ENCODE measurements at regions not wholly inside any gene's neighbourhood (a gene's known extent, or its start where the extent isn't known, plus 50 kb on each side); places are given as distances from the start of the nearest gene placed in this dataset.

DNA sequence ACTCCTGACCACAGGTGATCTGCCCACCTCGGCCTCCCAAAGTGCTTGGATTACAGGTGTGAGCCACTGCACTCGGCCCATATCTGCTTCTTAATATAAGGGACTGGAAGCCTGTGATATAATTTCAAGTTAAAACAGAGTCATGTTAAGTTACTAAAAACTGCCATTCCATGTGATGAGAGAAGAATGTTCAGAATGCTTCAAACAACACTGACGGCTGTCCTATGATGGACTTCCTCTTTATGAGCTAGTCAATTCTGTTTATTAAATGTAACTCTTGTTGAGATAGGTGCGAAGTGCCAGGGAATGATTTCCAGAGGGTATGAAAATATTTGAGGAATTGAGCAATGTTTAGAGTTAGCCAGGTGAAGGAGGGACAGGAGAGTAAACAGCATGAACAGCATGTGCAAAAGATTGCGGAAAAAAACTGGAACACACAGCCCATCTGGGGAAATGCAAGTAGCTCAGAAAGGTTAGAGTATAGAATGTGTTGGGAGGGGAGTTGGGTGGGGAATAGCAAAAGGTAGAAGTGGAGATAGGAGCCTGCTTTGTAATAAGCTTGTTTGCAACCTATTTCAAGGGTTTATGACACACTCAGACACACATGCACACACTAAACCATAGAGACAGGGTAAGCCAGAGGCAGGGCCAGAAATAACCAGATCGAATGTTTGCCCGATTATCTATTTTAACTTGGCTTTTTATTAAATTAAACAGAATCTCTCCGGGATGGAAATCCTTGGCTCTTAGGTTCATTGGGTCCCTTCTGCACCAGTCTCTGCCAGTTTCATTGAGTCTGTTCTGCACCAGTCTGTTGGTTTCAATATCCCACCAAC lies 135.6 kb upstream of the COX10 start:
- TF ChIP-seq, protein P1, sequence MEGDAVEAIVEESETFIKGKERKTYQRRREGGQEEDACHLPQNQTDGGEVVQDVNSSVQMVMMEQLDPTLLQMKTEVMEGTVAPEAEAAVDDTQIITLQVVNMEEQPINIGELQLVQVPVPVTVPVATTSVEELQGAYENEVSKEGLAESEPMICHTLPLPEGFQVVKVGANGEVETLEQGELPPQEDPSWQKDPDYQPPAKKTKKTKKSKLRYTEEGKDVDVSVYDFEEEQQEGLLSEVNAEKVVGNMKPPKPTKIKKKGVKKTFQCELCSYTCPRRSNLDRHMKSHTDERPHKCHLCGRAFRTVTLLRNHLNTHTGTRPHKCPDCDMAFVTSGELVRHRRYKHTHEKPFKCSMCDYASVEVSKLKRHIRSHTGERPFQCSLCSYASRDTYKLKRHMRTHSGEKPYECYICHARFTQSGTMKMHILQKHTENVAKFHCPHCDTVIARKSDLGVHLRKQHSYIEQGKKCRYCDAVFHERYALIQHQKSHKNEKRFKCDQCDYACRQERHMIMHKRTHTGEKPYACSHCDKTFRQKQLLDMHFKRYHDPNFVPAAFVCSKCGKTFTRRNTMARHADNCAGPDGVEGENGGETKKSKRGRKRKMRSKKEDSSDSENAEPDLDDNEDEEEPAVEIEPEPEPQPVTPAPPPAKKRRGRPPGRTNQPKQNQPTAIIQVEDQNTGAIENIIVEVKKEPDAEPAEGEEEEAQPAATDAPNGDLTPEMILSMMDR (IDR thresholded peaks at IDR 0.05; ENCODE audit: partially characterized antibody, unreplicated experiment): no peak
- no peaks in the 10 kb centered on the region for H3K9me3 Mint-ChIP-seq (ENCODE audit: unreplicated experiment)
- peaks cover 10% of the 10 kb centered on the region for H3K4me1 Mint-ChIP-seq (ENCODE audit: low read depth, unreplicated experiment)
- no peaks in the 10 kb centered on the region for H3K36me3 Mint-ChIP-seq (ENCODE audit: unreplicated experiment)
- H3K27ac Mint-ChIP-seq (ENCODE audit: unreplicated experiment): no peak overlapping the region
- H3K4me3 Mint-ChIP-seq (ENCODE audit: unreplicated experiment): no peak overlapping the region
- DNase-seq: no peak
- H3K27me3 Mint-ChIP-seq (ENCODE audit: unreplicated experiment): peaks cover 3% of the 10 kb centered on the region

DNA sequence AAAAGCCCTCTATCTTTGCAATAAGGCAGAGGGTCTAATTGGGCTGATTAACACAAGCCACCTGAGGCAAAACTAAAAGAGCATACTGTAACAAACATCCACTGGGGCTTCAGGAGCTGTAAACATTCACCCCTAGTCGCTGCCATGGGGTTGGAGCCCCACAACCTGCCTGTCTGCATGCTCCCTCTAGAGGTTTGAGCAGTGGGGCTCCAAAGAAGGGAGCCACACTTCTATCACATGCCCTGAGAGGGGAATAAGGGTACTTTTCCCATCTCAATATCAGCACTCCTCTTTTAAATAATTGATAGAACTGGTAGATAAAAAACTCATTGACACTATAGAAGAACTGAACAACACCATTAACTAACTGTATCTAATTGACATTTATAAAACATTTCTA lies 130.1 kb upstream of the COX10 start:
- Mint-ChIP-seq H3K4me3 (ENCODE audit: unreplicated experiment) (no peak overlapping the region), H3K9me3 (ENCODE audit: unreplicated experiment) (peaks cover 2% of the 10 kb centered on the region), H3K36me3 (ENCODE audit: unreplicated experiment) (peaks cover 14% of the 10 kb centered on the region), H3K4me1 (ENCODE audit: low read depth, unreplicated experiment) (peaks cover 3% of the 10 kb centered on the region), H3K27me3 (ENCODE audit: unreplicated experiment) (no peaks in the 10 kb centered on the region), H3K27ac (ENCODE audit: unreplicated experiment) (no peak overlapping the region)
- TF ChIP-seq, protein P1 (IDR thresholded peaks at IDR 0.05; ENCODE audit: partially characterized antibody, unreplicated experiment): no peak
- no peak for DNase-seq

DNA sequence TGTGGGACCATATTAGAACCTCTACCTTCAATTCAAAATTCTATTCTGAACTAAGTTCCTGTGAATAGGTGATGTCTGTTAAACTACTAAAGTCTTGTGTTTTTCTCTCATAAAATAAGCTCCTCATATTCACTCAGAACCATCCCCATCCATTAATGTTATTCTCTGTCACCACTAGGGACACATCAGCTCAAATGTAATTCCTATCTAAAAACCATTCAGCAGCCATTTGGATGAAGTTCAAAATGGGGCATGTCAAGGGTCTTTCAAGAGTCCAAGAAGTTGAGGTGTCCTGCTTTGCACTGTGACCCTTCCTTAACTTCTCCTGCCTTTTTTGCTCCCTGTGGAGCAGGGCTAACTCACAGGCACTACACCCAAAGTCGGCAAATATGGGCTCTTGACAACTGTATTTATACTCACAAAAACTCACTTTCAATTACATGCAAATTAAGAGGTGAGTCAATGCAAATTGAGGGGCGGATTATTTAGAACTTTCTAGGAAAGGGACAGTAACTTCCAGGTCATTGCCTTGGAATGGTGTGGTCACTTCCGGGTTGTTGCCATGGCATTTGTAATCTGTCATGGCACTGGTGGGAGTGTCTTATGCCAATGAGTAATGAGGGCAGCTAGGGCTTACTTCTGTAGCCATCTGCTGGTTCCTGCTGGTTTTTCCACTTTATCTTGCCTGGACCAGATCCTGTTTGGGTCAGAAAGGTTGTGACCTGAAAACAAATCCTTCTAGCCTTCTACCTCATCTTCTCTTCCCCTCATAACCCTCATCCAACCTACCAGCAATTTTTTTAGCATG lies 128.2 kb upstream of the COX10 start:
- TF ChIP-seq, protein P1 (IDR thresholded peaks at IDR 0.05; ENCODE audit: partially characterized antibody, unreplicated experiment): no peak
- Mint-ChIP-seq H3K9me3 (ENCODE audit: unreplicated experiment) (peaks cover 2% of the 10 kb centered on the region), H3K4me1 (ENCODE audit: low read depth, unreplicated experiment) (peaks cover 3% of the 10 kb centered on the region), H3K36me3 (ENCODE audit: unreplicated experiment) (peaks cover 14% of the 10 kb centered on the region), H3K27me3 (ENCODE audit: unreplicated experiment) (no peaks in the 10 kb centered on the region), H3K27ac (ENCODE audit: unreplicated experiment) (no peak overlapping the region), H3K4me3 (ENCODE audit: unreplicated experiment) (no peak overlapping the region)
- DNase-seq: no peak

DNA sequence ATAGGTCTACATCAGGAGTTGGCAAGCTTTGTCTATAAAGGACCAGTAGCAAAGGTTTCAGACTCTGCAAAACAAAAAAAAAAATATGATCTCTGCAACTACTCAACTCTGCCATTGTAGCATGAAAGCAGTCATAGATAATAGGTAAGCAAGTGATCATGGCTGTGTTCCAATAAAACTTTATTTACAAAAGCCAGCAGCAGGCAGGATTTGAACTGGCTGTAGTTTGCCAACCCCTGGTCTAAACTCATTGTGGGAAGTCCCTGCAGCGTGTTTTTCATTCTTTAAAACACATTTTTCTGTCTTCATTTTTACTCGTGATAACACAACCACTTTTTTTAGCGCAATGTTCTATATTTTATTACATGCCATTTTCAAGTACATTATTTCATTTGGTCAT lies 127.5 kb upstream of the COX10 start:
- H3K4me1 Mint-ChIP-seq (ENCODE audit: low read depth, unreplicated experiment): peaks cover 3% of the 10 kb centered on the region
- no peaks in the 10 kb centered on the region for H3K27me3 Mint-ChIP-seq (ENCODE audit: unreplicated experiment)
- TF ChIP-seq, protein P1 (IDR thresholded peaks at IDR 0.05; ENCODE audit: partially characterized antibody, unreplicated experiment): no peak
- DNase-seq: no peak
- H3K27ac Mint-ChIP-seq (ENCODE audit: unreplicated experiment): no peak overlapping the region
- peaks cover 14% of the 10 kb centered on the region for H3K36me3 Mint-ChIP-seq (ENCODE audit: unreplicated experiment)
- H3K4me3 Mint-ChIP-seq (ENCODE audit: unreplicated experiment): no peak overlapping the region
- H3K9me3 Mint-ChIP-seq (ENCODE audit: unreplicated experiment): peaks cover 2% of the 10 kb centered on the region

DNA sequence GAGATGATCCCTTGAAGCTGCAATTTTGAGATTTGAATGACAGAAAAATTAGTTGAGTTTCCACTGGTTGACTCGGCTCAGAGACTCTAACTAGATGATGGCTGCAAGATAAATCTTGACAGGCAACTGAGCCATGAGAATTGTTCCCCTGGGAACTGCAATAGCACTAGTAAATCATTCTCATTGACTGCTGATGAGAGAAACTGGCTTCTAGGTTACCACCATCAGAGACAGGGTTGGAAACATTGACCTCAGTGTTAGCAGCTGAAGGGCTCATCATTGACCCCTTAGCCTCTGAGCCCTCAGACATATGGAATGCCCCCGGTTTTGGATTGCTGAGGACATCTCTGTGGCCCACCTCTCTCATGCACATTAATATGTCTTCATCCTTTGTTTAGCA lies 125.4 kb upstream of the COX10 start:
- H3K27ac Mint-ChIP-seq (ENCODE audit: unreplicated experiment): no peak overlapping the region
- peaks cover 3% of the 10 kb centered on the region for H3K9me3 Mint-ChIP-seq (ENCODE audit: unreplicated experiment)
- no peak for DNase-seq
- no peaks in the 10 kb centered on the region for H3K27me3 Mint-ChIP-seq (ENCODE audit: unreplicated experiment)
- H3K36me3 Mint-ChIP-seq (ENCODE audit: unreplicated experiment): peaks cover 14% of the 10 kb centered on the region
- H3K4me1 Mint-ChIP-seq (ENCODE audit: low read depth, unreplicated experiment): peaks cover 3% of the 10 kb centered on the region
- H3K4me3 Mint-ChIP-seq (ENCODE audit: unreplicated experiment): no peak overlapping the region
- TF ChIP-seq, protein P1 (IDR thresholded peaks at IDR 0.05; ENCODE audit: partially characterized antibody, unreplicated experiment): no peak
